Progenitor cell of endocrine pancreas (in vitro differentiated cells): ENCODE measurements at regions not wholly inside any gene's neighbourhood (a gene's known extent, or its start where the extent isn't known, plus 50 kb on each side); places are given as distances from the start of the nearest gene placed in this dataset.

Experiments
- DNase-seq: peaks from one replicate; pipeline ENCODE4 v3.0.0; 2021; ENCODE audit warnings: low spot score; ENCODE audit not compliant: unreplicated experiment
- H3K27ac Mint-ChIP-seq: 2 replicates; pipeline ENCODE4 v1.8.0; 2021; ENCODE audit warnings: mild to moderate bottlenecking, moderate library complexity, mixed read lengths
- H3K27me3 Mint-ChIP-seq: 2 replicates; pipeline ENCODE4 v1.8.0; 2021; ENCODE audit warnings: mixed read lengths
- H3K36me3 Mint-ChIP-seq: 2 replicates; pipeline ENCODE4 v1.8.0; 2022; ENCODE audit warnings: mixed read lengths; ENCODE audit not compliant: insufficient read depth
- H3K4me1 Mint-ChIP-seq: 2 replicates; pipeline ENCODE4 v1.8.0; 2021; ENCODE audit warnings: low read depth, mixed read lengths
- H3K4me3 Mint-ChIP-seq: 2 replicates; pipeline ENCODE4 v1.8.0; 2021; ENCODE audit warnings: low read depth, mild to moderate bottlenecking, moderate library complexity, mixed read lengths
- H3K9me3 Mint-ChIP-seq: 2 replicates; pipeline ENCODE4 v1.8.0; 2021; ENCODE audit warnings: low read depth, mixed read lengths
- TF ChIP-seq, protein P1 (sequence below): fragments of 200-600 bp; sonication (generic); IDR thresholded peaks from one replicate; pipeline ENCODE4 v1.5.0; 2021; ENCODE audit warnings: antibody characterized with exemption, mild to moderate bottlenecking; ENCODE audit not compliant: unreplicated experiment

DNA sequence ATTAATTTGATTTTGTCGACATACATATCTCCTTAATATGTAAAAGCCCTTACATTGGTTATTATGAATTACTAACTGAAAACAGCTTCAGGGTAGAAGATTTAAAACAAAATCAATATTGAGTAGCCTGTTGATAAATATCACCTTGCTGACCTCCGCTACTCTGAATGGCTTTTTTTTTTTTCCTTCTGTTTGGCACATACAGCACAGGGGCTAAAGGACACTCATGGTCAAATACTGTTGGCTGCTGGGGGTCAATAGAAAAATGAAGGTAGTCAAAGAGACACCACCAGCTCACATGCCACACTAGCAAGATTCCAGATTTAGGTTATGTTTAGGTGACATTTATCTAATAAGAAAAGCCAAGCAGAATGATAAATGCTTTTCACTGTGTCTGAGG lies 1642.4 kb upstream of the SLC39A10 start:
- no peaks in the 10 kb centered on the region for H3K27me3 Mint-ChIP-seq
- H3K36me3 Mint-ChIP-seq = peaks cover 6% of the 10 kb centered on the region
- H3K9me3 Mint-ChIP-seq = peaks cover 20% of the 10 kb centered on the region
- H3K4me3 Mint-ChIP-seq = no peak overlapping the region
- TF ChIP-seq, protein P1, sequence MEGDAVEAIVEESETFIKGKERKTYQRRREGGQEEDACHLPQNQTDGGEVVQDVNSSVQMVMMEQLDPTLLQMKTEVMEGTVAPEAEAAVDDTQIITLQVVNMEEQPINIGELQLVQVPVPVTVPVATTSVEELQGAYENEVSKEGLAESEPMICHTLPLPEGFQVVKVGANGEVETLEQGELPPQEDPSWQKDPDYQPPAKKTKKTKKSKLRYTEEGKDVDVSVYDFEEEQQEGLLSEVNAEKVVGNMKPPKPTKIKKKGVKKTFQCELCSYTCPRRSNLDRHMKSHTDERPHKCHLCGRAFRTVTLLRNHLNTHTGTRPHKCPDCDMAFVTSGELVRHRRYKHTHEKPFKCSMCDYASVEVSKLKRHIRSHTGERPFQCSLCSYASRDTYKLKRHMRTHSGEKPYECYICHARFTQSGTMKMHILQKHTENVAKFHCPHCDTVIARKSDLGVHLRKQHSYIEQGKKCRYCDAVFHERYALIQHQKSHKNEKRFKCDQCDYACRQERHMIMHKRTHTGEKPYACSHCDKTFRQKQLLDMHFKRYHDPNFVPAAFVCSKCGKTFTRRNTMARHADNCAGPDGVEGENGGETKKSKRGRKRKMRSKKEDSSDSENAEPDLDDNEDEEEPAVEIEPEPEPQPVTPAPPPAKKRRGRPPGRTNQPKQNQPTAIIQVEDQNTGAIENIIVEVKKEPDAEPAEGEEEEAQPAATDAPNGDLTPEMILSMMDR = no peak
- DNase-seq = no peak
- no peak overlapping the region for H3K27ac Mint-ChIP-seq
- peaks cover 11% of the 10 kb centered on the region for H3K4me1 Mint-ChIP-seq

GRCh38 chr2:194004590-194005206 lies 1652.3 kb upstream of the SLC39A10 start:
- H3K27me3 Mint-ChIP-seq = no peaks in the 10 kb centered on the region
- no peak overlapping the region for H3K4me3 Mint-ChIP-seq
- peaks cover 18% of the 10 kb centered on the region for H3K9me3 Mint-ChIP-seq
- TF ChIP-seq, protein P1 = no peak
- DNase-seq = no peak
- H3K36me3 Mint-ChIP-seq = peaks cover 11% of the 10 kb centered on the region
- H3K4me1 Mint-ChIP-seq = peaks cover 3% of the 10 kb centered on the region
- H3K27ac Mint-ChIP-seq = no peak overlapping the region

DNA sequence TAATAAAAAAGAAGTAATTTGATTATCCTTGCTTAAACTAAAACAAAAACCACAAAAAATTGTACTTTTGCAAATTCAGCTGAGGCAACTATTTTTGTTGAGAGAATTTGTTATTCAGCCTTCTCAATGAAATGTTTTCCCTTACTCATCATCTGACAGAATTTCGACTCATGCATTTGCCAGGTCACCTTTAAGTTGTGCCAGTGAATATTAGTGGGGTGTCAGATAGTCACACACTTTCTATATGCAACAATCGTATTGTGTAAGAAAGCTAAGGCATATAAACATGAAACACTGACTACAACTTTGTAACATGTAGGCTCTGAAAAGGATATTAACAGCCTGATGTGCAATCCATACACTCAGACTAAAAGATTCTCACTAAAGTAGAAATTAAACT lies 1653.1 kb upstream of the SLC39A10 start:
- Mint-ChIP-seq H3K27me3 (no peaks in the 10 kb centered on the region), H3K36me3 (peaks cover 7% of the 10 kb centered on the region)

GRCh38 chr2:194002699-194003368 lies 1654.2 kb upstream of the SLC39A10 start:
- Mint-ChIP-seq H3K4me1 (peaks cover 3% of the 10 kb centered on the region), H3K36me3 (peaks cover 4% of the 10 kb centered on the region), H3K27me3 (no peaks in the 10 kb centered on the region), H3K4me3 (no peak overlapping the region), H3K27ac (no peak overlapping the region), H3K9me3 (peaks cover 7% of the 10 kb centered on the region)
- DNase-seq = no peak
- TF ChIP-seq, protein P1 = no peak

More for the DNA sequence above, 1653.1 kb upstream of the SLC39A10 start:
- Mint-ChIP-seq H3K27ac (no peak overlapping the region), H3K4me1 (peaks cover 3% of the 10 kb centered on the region), H3K9me3 (peaks cover 13% of the 10 kb centered on the region), H3K4me3 (no peak overlapping the region)
- no peak for DNase-seq
- TF ChIP-seq, protein P1 = no peak

DNA sequence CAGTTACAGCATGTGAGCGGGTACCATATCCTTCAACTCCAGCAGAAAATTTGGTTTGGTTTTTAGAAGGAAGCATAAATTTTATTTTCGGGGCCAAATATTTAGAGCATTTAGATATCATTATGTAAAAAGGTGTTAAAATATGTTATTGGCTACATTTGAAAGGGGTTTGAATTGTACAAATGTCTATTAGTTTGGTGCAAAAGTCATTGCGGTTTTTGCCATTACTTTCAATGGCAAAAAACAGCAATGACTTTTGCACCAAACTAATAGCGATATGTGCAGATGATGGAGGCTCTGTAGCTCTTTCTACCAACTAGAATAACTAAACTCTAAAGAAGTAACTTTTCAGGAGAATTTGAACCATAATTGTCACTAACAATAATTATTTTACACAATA lies 1666.2 kb upstream of the SLC39A10 start:
- TF ChIP-seq, protein P1 = no peak
- Mint-ChIP-seq H3K4me1 (no peaks in the 10 kb centered on the region), H3K9me3 (no peaks in the 10 kb centered on the region), H3K27me3 (no peaks in the 10 kb centered on the region), H3K27ac (no peak overlapping the region), H3K4me3 (no peak overlapping the region), H3K36me3 (no peaks in the 10 kb centered on the region)
- no peak for DNase-seq
